ENCODE measurements at regions not wholly inside any gene's neighbourhood (a gene's known extent, or its start where the extent isn't known, plus 50 kb on each side); places are given as distances from the start of the nearest gene placed in this dataset.

GRCh38 chr5:30237189-30237588 lies 956.3 kb upstream of the CDH6 start:
- no peak for DNase-seq (ENCODE audit: low spot score in 2 of 2)
- WGBS = 78% methylated on average over 2 of the region's 2 CpGs
- TF ChIP-seq POLR2A (IDR thresholded peaks at IDR 0.05) (no peak), EP300 (IDR thresholded peaks at IDR 0.05) (no peak), POLR2AphosphoS5 (IDR thresholded peaks at IDR 0.05) (no peak), CTCF (IDR thresholded peaks at IDR 0.05) (no peak)

DNA sequence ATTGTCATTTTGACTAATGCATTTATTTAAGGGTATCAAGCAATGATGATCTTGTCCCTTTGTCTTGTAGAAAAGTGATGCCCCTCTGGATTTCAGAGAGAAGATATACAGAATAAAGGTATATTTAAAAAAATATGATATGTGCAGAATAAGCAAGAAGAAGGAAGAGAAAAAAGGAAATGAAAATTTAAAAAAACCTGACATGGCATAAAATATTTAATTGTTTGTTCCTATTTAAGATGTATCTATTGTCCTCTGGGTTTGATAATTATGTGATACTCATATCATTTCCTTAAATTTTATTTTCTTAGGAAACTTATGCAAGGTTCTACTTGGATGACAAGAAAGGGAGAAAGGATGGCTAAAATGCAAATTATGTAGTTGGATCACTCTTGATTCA lies 983.7 kb upstream of the CDH6 start:
- DNase-seq (ENCODE audit: low spot score in 2 of 2) = no peak
- Histone ChIP-seq H3K9me3 (peaks cover 13% of the 10 kb centered on the region), H3K4me3 (no peak overlapping the region), H3K36me3 (no peaks in the 10 kb centered on the region), H3K27ac (no peak overlapping the region), H3K4me1 (no peaks in the 10 kb centered on the region), H3K27me3 (no peaks in the 10 kb centered on the region)
- no peak for TF ChIP-seq EP300 (IDR thresholded peaks at IDR 0.05)
- no peak for TF ChIP-seq POLR2AphosphoS5 (IDR thresholded peaks at IDR 0.05)
- TF ChIP-seq CTCF (IDR thresholded peaks at IDR 0.05) = no peak
- TF ChIP-seq POLR2A (IDR thresholded peaks at IDR 0.05) = no peak

More at GRCh38 chr5:30237189-30237588, 956.3 kb upstream of the CDH6 start:
- H3K9me3 ChIP-seq = peaks cover 4% of the 10 kb centered on the region
- H3K4me1 ChIP-seq = no peaks in the 10 kb centered on the region
- no peak overlapping the region for H3K27ac ChIP-seq
- no peak overlapping the region for H3K4me3 ChIP-seq
- H3K27me3 ChIP-seq = no peaks in the 10 kb centered on the region
- no peaks in the 10 kb centered on the region for H3K36me3 ChIP-seq

DNA sequence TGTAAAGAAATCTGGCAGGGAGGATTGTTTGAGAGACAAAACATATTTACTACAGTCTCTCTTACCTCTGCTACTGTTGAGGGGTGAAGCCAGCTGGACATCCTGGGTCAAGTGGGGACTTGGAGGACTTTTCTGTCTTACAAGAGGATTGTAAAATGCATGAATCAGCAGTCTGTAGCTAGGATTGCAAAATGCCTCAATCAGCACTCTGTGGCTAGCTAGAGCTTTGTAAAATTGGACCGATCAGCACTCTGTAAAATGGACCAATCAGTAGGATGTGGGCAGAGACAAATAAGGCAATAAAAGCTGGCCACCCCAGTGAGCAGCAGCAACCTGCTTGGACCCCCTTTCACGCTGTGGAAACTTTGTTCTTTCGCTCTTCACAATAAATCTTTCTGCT lies 995.8 kb upstream of the CDH6 start:
- peaks cover 5% of the 10 kb centered on the region for H3K9me3 ChIP-seq
- no peaks in the 10 kb centered on the region for H3K36me3 ChIP-seq
- H3K4me3 ChIP-seq = no peak overlapping the region
- no peaks in the 10 kb centered on the region for H3K27me3 ChIP-seq
- WGBS = 84% methylated on average over 3 of the region's 3 CpGs
- no peak overlapping the region for H3K27ac ChIP-seq
- TF ChIP-seq EP300 (IDR thresholded peaks at IDR 0.05) (no peak), POLR2A (IDR thresholded peaks at IDR 0.05) (no peak), POLR2AphosphoS5 (IDR thresholded peaks at IDR 0.05) (no peak), CTCF (IDR thresholded peaks at IDR 0.05) (no peak)
- DNase-seq (ENCODE audit: low spot score in 2 of 2) = no peak
- H3K4me1 ChIP-seq = no peaks in the 10 kb centered on the region

GRCh38 chr5:30195036-30195435 lies 998.5 kb upstream of the CDH6 start:
- no peak overlapping the region for H3K27ac ChIP-seq
- H3K9me3 ChIP-seq = peaks cover 5% of the 10 kb centered on the region
- H3K4me3 ChIP-seq = no peak overlapping the region
- H3K4me1 ChIP-seq = no peaks in the 10 kb centered on the region
- H3K27me3 ChIP-seq = no peaks in the 10 kb centered on the region
- 59% methylated on average over 2 of the region's 2 CpGs for WGBS
- TF ChIP-seq CTCF (IDR thresholded peaks at IDR 0.05) = no peak
- no peaks in the 10 kb centered on the region for H3K36me3 ChIP-seq
- DNase-seq (ENCODE audit: low spot score in 2 of 2) = no peak

DNA sequence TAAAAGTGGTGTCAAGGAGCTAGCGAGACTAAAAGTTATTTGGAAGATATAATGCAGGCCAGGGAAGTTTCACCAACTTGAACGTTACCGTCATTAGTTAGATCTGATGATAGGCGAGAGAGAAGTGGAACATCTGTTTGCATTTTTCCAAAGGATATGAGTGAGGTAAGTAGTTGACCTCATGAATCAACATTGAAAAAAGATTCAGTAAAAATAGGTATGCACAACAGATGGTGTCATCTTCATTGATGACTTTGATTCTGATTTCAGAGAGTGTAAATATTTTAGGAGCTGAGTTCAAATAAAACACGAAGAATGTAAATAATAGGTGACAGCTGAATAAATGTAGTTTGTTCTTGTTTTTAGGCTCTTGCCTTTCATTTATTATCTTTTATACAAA lies 998.9 kb upstream of the CDH6 start:
- Histone ChIP-seq H3K4me3 (no peak overlapping the region), H3K36me3 (no peaks in the 10 kb centered on the region), H3K27me3 (no peaks in the 10 kb centered on the region), H3K27ac (no peak overlapping the region), H3K9me3 (peaks cover 5% of the 10 kb centered on the region), H3K4me1 (no peaks in the 10 kb centered on the region)
- no peak for DNase-seq (ENCODE audit: low spot score in 2 of 2)
- WGBS = 60% methylated on average over 5 of the region's 5 CpGs
- TF ChIP-seq POLR2AphosphoS5 (IDR thresholded peaks at IDR 0.05) (no peak), EP300 (IDR thresholded peaks at IDR 0.05) (no peak), POLR2A (IDR thresholded peaks at IDR 0.05) (no peak), CTCF (IDR thresholded peaks at IDR 0.05) (no peak)
